ENCODE measurements at regions not wholly inside any gene's neighbourhood (a gene's known extent, or its start where the extent isn't known, plus 50 kb on each side); places are given as distances from the start of the nearest gene placed in this dataset.
A peak's percentile ranks its signal among the peaks of the same experiment; 100 is the strongest.

- TF ChIP-seq CTCF (IDR thresholded peaks at IDR 0.05; ENCODE audit: insufficient read depth, low read depth, low read length) = no peak
- no peak overlapping the region for H3K4me3 ChIP-seq (ENCODE audit: low read depth, low read length)
- no peak for DNase-seq (ENCODE audit: low read depth)
Observed at GRCh38 chr5:94027145-94027544, 285.7 kb upstream of the POU5F2 start.

GRCh38 chr5:94025788-94026473 is 284.5 kb upstream of the POU5F2 start:
- peak; percentile 8 for TF ChIP-seq CTCF (IDR thresholded peaks at IDR 0.05; ENCODE audit: insufficient read depth, low read depth, low read length)
- no peak for DNase-seq (ENCODE audit: low read depth)
- no peak overlapping the region for H3K4me3 ChIP-seq (ENCODE audit: low read depth, low read length)

GRCh38 chr5:94024620-94025019 is 283.2 kb upstream of the POU5F2 start:
- no peak overlapping the region for H3K4me3 ChIP-seq (ENCODE audit: low read depth, low read length)
- TF ChIP-seq CTCF (IDR thresholded peaks at IDR 0.05; ENCODE audit: insufficient read depth, low read depth, low read length) = no peak
- DNase-seq (ENCODE audit: low read depth) = no peak

GRCh38 chr5:94024101-94024500 is 282.7 kb upstream of the POU5F2 start:
- no peak overlapping the region for H3K4me3 ChIP-seq (ENCODE audit: low read depth, low read length)
- DNase-seq (ENCODE audit: low read depth) = no peak
- TF ChIP-seq CTCF (IDR thresholded peaks at IDR 0.05; ENCODE audit: insufficient read depth, low read depth, low read length) = no peak

GRCh38 chr5:94021246-94021645 is 279.8 kb upstream of the POU5F2 start:
- no peak overlapping the region for H3K4me3 ChIP-seq (ENCODE audit: low read depth, low read length)
- DNase-seq (ENCODE audit: low read depth) = peak; percentile 44
- TF ChIP-seq CTCF (IDR thresholded peaks at IDR 0.05; ENCODE audit: insufficient read depth, low read depth, low read length) = no peak

GRCh38 chr5:94017579-94017978 is 276.2 kb upstream of the POU5F2 start:
- TF ChIP-seq CTCF (IDR thresholded peaks at IDR 0.05; ENCODE audit: insufficient read depth, low read depth, low read length) = no peak
- no peak for DNase-seq (ENCODE audit: low read depth)
- H3K4me3 ChIP-seq (ENCODE audit: low read depth, low read length) = no peak overlapping the region

GRCh38 chr5:94010814-94011213 is 269.4 kb upstream of the POU5F2 start:
- DNase-seq (ENCODE audit: low read depth) = no peak
- no peak for TF ChIP-seq CTCF (IDR thresholded peaks at IDR 0.05; ENCODE audit: insufficient read depth, low read depth, low read length)
- no peak overlapping the region for H3K4me3 ChIP-seq (ENCODE audit: low read depth, low read length)
